Tibial artery (tissue), 4 donors: ENCODE measurements at regions not wholly inside any gene's neighbourhood (a gene's known extent, or its start where the extent isn't known, plus 50 kb on each side); places are given as distances from the start of the nearest gene placed in this dataset.
A peak's percentile ranks its signal among the peaks of the same experiment; 100 is the strongest.
"Not testable (repeated sequence)": the region's sequence is repeated elsewhere in the genome, so short reads cannot be mapped to it uniquely, and the experiment has no call there.

Source experiments
- DNase-seq, 2 donors: peaks; one replicate each; pipeline ENCODE4 v3.0.0-alpha.2; 2019
- H3K27ac ChIP-seq, 2 donors: fragments of 200-600 bp; sonication (generic) in 1 of 2; 1 replicate in 1 of 2; 2 replicates in 1 of 2; pipeline ENCODE4 v1.5.1; 2018 to 2019; ENCODE audit warnings: mild to moderate bottlenecking in 1 of 2
- H3K27me3 ChIP-seq, 2 donors: fragments of 200-600 bp; sonication (generic) in 1 of 2; one replicate each; pipeline versions ENCODE4 v1.5.1 to v1.6.0; 2016 to 2019
- H3K36me3 ChIP-seq, 3 donors: fragments of 200-600 bp; sonication (generic) in 2 of 3; one replicate each; pipeline ENCODE4 v1.5.1; 2016 to 2019; ENCODE audit warnings: mild to moderate bottlenecking in 2 of 3
- H3K4me1 ChIP-seq, 4 donors: fragments of 200-600 bp; sonication (generic) in 2 of 4; 1 replicate in 3 of 4; 2 replicates in 1 of 4; pipeline ENCODE4 v1.5.1; 2016 to 2019
- H3K4me3 ChIP-seq, 2 donors: fragments of 200-600 bp; sonication (generic) in 1 of 2; 1 replicate in 1 of 2; 2 replicates in 1 of 2; pipeline ENCODE4 v1.5.1; 2018 to 2019; ENCODE audit warnings: mild to moderate bottlenecking in 2 of 2
- H3K9me3 ChIP-seq, 3 donors: fragments of 200-600 bp; sonication (generic) in 1 of 3; one replicate each; pipeline ENCODE4 v1.5.1; 2016 to 2019
- CTCF ChIP-seq, 2 experiments: fragments of 200-600 bp in 1 of 2; fragments of 450-650 bp in 1 of 2; IDR thresholded peaks; one replicate each; pipeline ENCODE4 v1.5.1; 2017 to 2019; ENCODE audit warnings: antibody characterized with exemption in 2 of 2, mild to moderate bottlenecking in 1 of 2, moderate library complexity in 1 of 2
- intact Hi-C: fragments of 100-400 bp; cut with DNase I; formaldehyde crosslinking; loops from one replicate; pipeline ENCODE4 v1.15.0; 2023; ENCODE audit warnings: low total_unique reads

GRCh38 chr21:16215663-16216183, 485.9 kb downstream of the USP25 start:
- DNase-seq = no peak
- no peak overlapping the region for H3K4me3 ChIP-seq
- H3K9me3 ChIP-seq = no peaks in the 10 kb centered on the region
- H3K27ac ChIP-seq = peak overlapping the region; percentile 17 to 20
- peaks cover 0 to 67% (median 7%) of the 10 kb centered on the region in 4 donors for H3K4me1 ChIP-seq
- no peaks in the 10 kb centered on the region for H3K27me3 ChIP-seq
- TF ChIP-seq CTCF (IDR thresholded peaks at IDR 0.05) = no peak
- intact Hi-C loops = no loop called here
- no peaks in the 10 kb centered on the region for H3K36me3 ChIP-seq

- intact Hi-C loops = no loop called here
These were observed 486.6 kb downstream of the USP25 start for GRCh38 chr21:16216288-16216962.

GRCh38 chr21:16218682-16219343, 489.0 kb downstream of the USP25 start:
- no peak overlapping the region for H3K4me3 ChIP-seq
- H3K27ac ChIP-seq = no peak overlapping the region
- no peaks in the 10 kb centered on the region for H3K27me3 ChIP-seq
- H3K9me3 ChIP-seq = no peaks in the 10 kb centered on the region
- intact Hi-C loops = no loop called here
- H3K36me3 ChIP-seq = no peaks in the 10 kb centered on the region
- DNase-seq = no peak
- no peak for TF ChIP-seq CTCF (IDR thresholded peaks at IDR 0.05)
- peaks cover 0 to 50% (median 0%) of the 10 kb centered on the region in 4 donors for H3K4me1 ChIP-seq

More at GRCh38 chr21:16216288-16216962, 486.6 kb downstream of the USP25 start:
- Histone ChIP-seq H3K27ac (peak overlapping the region in 1 of 2 donors; percentile 17), H3K9me3 (no peaks in the 10 kb centered on the region), H3K4me3 (no peak overlapping the region), H3K4me1 (peaks cover 0 to 63% (median 6%) of the 10 kb centered on the region in 4 donors), H3K36me3 (no peaks in the 10 kb centered on the region), H3K27me3 (no peaks in the 10 kb centered on the region)
- TF ChIP-seq CTCF (IDR thresholded peaks at IDR 0.05) = no peak
- DNase-seq = no peak

GRCh38 chr21:16224756-16225155, 495.0 kb downstream of the USP25 start:
- H3K9me3 ChIP-seq, H3K4me3 ChIP-seq, H3K27ac ChIP-seq, H3K36me3 ChIP-seq, DNase-seq, intact Hi-C loops, H3K27me3 ChIP-seq: not testable (repeated sequence)
- H3K4me1 ChIP-seq = peaks cover 0 to 11% (median 0%) of the 10 kb centered on the region in 4 donors

GRCh38 chr21:16239659-16240265, 510.0 kb downstream of the USP25 start:
- Histone ChIP-seq H3K27me3 (no peaks in the 10 kb centered on the region), H3K36me3 (no peaks in the 10 kb centered on the region), H3K4me3 (no peak overlapping the region), H3K27ac (peak overlapping the region in 1 of 2 donors; percentile 6), H3K9me3 (no peaks in the 10 kb centered on the region), H3K4me1 (peaks cover 0 to 21% (median 0%) of the 10 kb centered on the region in 4 donors)
- DNase-seq = no peak
- intact Hi-C loops = no loop called here
- no peak for TF ChIP-seq CTCF (IDR thresholded peaks at IDR 0.05)

GRCh38 chr21:16241016-16241415, 511.2 kb downstream of the USP25 start:
- H3K27ac ChIP-seq = peak overlapping the region; percentile 16 to 46
- H3K4me1 ChIP-seq = peaks cover 0 to 21% (median 0%) of the 10 kb centered on the region in 4 donors
- no peaks in the 10 kb centered on the region for H3K36me3 ChIP-seq
- no peak for DNase-seq
- intact Hi-C loops = no loop called here
- peaks cover 0 to 4% (median 0%) of the 10 kb centered on the region in 3 donors for H3K9me3 ChIP-seq
- no peaks in the 10 kb centered on the region for H3K27me3 ChIP-seq
- H3K4me3 ChIP-seq = no peak overlapping the region
- no peak for TF ChIP-seq CTCF (IDR thresholded peaks at IDR 0.05)
